Stimulated activated CD4-positive, alpha-beta T cell treated with anti-CD3 and anti-CD28 coated beads, TNF-alpha, amount 100 ng/mL, for 24 hours (primary cell): ENCODE measurements at regions not wholly inside any gene's neighbourhood (a gene's known extent, or its start where the extent isn't known, plus 50 kb on each side); places are given as distances from the start of the nearest gene placed in this dataset.
"Not testable (repeated sequence)": the region's sequence is repeated elsewhere in the genome, so short reads cannot be mapped to it uniquely, and the experiment has no call there.

Experiments
- DNase-seq, 3 experiments: peaks; one replicate each; pipeline ENCODE4 v3.0.0-alpha.2; 2020; ENCODE audit warnings: low read depth in 3 of 3

DNA sequence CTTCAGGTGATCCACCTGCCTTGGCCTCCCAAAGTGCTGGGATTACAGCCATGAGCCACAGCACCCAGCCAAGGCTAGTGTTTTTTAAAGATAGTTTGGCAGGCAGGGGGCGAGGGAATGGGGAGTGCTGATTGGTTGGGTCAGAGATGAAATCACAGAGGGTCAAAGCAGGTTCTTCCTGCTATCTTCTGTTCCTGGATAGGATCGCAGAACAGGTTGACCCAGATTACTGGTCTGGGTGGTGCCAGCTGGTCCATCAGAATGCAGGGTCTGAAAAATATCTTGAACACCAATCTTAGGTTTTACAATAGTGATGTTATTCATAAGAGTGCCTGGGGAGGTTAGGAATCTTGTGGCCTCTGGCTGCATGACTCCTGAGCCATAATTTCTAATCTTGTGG is 272.2 kb downstream of the CD83 start:
- DNase-seq: not testable (repeated sequence)

DNA sequence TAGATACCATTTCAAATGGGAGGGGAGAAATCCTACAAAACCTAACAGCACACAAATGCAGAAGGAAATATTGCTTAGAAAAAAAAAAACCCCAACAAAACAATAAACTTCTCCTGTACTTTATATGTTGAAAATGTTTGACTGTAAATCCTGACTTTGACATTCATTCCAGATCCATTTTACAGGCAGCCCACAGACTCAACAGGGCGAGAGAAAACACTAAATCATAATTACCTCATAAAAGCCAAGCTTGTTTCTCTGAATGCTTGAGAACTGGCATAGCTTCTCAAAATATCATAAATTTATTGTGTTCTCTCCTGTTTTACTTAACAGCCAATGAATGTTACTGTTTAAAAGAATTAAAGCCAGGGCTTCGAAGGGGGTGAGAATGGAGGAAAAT is 273.2 kb downstream of the CD83 start:
- no peak for DNase-seq

DNA sequence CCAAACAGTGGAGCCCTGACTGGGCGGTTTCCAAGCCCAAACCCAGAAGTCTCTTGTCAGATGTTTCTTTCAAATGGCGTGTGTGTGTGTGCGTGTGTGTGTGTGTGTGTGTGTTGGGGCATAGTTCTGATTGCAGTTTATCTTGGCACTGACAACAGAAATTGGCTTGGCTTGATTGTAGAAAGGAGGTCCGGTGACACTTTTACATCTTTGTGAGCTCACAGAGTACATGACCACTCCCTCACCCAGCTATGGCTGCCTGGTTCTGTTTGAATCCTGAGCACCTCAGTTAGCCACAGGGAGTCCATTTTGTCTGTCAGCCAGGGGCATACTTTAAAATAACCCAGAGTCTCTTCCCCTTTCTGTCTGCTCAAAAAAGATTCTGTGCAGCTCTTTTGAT is 276.3 kb downstream of the CD83 start:
- no peak for DNase-seq

DNA sequence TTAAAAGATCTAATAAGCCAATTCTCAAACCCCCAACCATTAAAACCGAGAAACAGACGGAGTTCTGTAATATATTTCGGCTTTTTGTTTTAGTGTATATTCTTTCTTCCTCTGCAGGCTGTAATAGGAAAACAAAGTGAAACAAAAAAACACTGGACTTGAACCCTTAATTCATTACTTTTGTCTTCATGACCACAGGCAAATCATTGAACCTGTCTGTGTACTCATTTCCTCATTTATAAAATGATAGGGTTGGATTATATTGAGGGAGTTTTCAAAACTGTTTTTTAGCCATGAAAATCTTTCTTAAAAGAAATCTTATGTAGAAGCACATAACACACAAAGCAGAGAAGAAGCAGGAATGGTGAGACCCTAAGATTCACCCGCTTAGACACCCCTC is 278.8 kb downstream of the CD83 start:
- DNase-seq: no peak

DNA sequence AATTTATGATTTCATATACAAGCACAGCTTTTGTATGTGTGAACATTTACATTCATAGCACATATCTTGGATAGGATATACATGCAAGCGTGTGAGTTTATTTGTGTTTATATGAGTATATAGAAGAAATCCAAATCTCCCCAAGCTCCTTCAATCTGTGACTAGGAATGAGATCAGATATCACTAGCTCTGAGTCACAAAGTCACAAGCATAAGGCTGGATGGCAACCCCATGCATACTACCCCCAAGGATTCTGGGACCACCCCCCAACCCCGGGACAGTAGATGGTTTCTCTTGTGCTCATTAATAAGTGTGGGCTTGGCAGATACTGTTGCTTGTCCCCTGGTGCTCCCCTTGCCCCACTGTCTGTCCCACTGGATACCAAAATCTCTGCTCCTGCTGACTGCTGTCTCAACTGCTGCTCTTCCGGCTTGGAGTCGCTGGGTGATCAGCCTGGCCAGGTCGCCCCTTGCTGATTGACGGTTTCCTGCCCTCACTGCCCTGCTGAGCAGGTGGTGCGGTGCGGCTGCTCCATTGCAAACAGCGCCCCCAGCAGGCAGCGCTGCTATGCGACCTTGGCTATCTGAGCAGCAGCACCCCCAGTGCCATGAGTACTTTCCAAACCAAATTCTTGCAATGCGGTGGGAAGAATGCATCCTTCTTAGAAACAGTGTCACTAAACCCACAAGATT is 279.4 kb downstream of the CD83 start:
- DNase-seq: peak in 1 of 3 experiments; percentile 6

DNA sequence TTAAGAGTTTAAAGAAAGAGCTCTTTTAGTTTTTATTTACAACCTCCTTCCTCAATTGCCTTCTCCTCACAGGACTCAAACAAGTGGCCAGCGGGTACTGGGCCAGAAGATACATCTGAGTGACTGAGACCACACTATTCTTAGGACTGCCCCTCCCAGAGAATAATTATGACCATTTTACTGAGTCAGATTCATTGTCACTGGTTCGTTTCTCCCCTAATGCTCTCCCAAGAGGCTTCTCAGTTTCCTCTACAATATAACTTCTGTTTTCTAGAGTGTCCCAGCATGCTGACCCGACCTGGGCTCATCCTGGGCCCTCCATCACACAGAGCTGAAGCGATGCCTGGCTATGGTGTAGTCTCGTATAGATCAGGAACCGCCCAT is 279.9 kb downstream of the CD83 start:
- no peak for DNase-seq

DNA sequence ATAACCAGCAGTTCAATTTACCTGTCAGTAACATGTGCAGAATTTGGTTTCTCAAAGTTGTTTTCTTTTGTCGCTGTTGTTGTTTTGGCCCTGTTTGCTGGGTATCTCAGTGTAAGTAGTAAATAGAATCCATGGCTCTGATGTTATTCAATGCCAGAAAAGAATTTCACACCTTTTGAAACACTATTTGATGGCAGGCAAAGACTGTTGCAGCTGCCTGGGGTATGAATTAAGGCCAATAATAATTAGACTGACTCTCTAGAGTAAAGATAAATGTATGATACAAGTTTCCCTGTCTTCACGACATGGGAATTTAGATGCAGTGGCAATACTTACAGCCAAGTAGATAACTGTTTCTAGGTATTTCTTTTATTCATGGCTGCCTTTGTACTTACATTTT is 281.4 kb downstream of the CD83 start:
- DNase-seq: no peak

DNA sequence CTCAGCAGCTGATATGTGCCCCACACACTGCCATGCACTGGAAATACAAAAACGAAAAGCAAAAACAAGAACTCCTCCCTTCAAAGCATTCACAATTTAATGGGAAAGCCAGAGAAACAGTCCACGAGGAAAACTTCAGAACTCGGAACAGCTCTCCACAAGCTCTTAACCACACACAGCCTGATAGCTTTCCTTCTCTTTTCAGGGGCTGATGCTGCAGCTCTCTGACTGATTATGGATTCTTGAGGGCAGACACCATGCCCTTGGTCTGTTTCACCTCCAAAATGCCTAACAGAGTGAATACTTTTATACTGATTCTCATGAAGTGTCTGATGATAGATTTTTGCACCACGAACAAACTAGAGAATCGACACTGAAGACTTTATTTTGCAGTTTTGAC is 282.1 kb downstream of the CD83 start:
- no peak for DNase-seq

DNA sequence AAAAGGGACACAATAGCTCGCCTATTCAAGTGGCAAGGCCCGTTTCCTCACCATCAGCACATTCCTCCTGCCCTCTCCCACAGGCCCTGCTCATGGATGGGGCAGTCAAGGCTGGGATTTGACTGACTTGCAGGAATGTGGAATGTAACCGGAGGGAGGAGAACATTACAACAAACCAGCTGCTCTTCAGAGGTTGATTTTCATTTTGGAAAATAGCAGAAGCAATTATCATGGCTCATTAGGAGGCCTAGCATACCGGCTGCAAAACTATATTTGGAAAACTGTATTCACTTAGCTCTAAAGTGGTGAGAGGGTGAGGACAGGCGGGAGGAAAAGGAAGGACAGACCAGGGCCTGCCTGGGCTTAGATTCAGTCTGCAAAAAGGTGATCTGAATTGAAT is 283.7 kb downstream of the CD83 start:
- no peak for DNase-seq

DNA sequence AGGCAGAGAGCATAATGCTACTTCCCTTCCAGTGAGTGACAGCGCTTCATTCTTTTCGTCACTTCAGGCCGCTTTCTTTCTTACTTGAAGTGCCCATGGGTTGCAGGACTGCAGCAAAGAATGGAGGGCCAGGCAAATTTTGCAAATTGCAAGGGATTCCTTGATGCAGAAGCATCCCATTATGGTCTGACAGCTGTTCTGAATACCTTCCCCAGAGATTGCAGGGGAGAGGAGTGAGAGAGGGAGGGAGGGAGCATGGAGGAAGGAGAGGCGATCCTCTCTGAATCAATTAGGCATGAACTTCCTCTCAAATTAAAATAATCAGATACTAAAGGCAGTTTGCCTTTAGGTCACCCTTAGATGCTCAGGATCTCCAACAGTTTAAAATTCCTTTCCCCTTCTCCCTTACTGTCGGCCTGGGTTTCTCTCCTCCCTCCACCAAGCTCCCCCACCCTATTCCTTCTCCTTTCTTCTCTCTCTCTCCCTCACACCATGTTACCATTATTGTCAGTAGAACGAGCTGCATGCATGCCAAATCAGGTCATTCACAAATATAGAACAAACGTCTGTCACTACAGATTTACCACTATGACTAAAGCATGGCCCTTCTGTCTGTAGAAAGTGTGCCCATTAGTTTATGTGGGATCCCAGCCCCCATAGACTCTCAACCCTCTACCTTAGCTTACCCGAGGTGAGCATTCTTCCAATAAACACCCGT is 289.2 kb downstream of the CD83 start:
- DNase-seq: no peak

DNA sequence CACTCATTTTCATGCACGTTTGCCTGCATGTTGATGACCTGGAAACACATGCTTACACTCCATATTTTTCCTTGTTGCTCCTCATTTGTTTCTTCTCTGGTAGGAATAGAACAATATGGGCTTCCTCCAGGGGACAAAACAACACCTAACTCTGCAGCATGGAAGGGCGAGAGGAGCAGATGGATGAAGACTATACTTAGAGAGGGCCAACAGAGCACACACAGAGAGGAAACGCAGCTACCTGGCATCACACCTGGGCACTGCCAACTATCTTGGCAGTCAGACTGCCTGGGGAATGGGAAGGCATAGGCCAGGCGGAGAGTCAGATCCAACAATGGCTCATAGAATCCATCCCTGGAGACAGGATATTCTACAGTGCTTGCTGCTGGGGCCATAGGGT is 290.9 kb downstream of the CD83 start:
- no peak for DNase-seq

DNA sequence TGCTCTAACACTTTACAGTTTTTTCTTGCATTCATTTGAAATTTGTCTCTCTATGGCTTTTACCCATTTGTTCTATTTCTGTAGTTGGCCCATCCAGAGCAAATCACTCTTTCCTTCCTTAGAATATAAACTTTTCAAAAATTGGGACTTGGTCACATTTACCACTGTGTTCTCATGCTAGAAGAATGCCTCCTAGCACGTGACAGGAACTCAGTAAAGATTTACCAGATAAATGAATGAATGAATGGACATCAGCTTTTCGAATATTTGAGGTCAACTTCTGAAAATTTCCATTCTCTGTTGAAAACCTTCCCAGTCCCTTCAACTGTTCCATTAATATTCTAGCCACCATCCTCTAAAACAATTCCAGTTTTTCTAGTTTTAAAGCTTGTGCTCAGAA is 294.5 kb downstream of the CD83 start:
- DNase-seq: no peak

DNA sequence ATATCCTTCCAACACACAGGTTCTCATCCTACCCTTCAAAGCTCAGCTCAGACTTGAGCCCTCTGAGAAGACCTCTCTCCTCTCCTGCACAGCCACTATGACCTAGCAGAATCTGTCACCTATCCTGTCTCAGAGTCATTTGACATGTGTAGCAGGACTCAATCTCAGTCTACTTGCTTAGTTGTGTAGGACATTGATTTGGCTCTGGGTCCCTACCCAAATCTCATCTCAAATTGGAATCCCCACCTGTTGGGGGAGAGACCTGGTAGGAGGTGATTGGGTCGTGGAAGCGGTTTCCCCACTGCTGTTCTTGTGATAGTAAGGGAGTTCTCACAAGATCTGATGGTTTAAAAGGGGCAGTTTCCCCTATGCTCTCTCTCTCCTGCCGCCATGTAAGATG is 297.9 kb downstream of the CD83 start:
- DNase-seq: no peak

DNA sequence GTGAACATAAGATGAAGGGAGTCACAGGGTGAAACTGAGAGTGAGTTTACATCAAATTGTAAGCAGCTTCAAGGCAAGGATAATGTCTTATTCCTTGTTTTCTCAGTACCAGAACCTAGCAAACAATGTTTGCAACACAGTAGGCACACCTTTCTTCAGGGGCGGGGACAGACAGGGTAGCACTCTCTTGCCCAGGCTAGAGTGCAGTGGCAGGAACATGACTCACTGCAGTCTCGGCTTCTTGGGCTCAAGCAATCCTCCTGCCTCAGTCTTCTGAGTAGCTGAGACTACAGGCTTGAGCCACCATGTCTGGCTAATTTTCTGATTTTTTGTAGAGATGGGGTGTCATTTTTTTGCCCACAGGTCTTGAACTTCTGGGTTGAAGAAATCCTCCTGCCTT is 299.8 kb downstream of the CD83 start:
- no peak for DNase-seq

DNA sequence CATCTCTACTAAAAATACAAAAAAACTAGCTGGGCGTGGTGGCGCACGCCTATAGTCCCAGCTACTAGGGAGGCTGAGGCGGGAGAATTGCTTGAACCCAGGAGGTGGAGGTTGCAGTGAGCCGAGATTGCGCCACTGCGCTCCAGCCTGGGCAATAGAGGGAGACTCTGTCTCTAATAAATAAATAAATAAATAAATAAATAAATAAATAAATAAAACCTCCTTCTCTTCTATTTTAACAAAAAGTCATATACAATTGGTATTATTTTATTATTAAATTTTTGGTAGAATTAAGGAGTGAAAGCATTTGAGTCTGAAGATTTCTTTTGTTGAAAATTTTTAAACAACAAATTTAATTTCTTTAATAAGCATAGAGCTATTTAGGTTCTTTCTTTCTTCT is 301.7 kb downstream of the CD83 start:
- DNase-seq: not testable (repeated sequence)

DNA sequence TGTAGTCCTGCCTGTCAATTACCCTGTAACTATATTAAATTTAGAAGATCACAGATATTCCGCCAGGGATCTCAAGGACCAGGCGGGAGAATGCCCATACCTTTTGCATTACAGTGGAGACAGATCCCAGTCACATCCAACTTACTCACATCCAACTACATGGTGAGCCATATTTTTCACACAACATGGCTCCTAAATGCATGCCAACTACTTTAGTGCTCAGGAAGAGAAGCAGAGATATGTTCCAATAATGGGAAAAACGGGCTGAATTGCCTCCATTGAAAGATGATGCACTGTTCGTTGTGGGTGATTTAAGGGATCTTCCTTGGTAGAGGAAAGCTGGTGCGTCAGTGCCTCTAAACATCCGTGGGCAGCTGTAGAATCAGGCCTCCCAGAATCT is 304.5 kb downstream of the CD83 start:
- DNase-seq: no peak

DNA sequence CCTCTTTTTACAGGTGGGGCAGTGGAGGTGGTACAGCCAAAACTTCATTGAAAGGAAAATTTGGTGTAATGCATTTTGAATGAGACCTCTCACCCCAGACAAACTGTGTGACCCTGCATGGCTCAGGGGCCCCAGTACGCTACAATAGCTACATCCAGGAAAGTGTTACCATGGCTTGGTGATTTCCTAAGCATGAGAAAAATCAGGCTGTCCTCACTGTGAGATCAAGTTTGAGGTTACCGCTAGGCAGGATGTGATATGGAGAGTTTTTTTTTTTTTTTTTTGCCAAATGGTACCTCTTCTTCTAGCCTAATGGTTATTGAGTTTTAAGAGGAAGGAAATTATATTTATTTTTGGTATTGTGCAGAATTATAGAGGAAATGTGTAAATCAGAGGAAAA is 305.3 kb downstream of the CD83 start:
- DNase-seq: no peak

DNA sequence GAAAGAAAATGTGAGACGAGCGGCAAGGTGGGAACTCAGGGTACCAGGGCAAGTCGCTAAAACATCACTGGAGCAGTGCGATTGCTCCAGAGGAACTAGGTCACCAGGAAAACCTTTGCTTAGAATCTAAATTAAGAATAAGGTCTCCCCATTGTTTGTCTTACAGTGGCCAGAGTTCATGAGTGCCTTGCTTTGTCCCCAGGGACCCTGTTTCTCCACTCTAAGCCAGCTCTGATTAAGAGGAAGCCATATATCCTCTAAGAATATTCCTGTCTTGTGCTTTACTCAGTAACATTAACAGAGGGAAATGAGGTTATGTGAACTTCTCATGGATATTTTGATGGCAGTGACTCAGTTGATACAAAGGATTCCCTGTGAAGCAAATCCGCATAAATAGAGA is 305.8 kb downstream of the CD83 start:
- no peak for DNase-seq

DNA sequence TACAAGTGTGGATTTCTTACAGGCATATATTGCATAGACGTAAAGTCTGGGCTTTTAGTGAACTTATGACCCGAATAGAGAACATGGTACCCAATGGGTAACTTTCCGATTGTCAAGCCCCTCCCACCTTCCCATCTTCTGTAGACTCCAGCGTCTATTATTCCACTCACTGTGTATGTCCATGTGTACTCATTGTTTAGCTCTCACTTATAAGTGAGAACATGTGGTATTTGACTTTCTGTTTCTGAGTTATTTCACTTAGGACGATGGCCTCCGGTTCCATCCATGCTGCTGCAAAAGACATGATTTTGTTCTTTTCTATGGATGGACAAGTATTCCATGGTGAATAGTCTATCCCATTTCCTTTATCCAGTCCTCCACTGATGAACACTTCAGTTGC is 306.4 kb downstream of the CD83 start:
- no peak for DNase-seq

DNA sequence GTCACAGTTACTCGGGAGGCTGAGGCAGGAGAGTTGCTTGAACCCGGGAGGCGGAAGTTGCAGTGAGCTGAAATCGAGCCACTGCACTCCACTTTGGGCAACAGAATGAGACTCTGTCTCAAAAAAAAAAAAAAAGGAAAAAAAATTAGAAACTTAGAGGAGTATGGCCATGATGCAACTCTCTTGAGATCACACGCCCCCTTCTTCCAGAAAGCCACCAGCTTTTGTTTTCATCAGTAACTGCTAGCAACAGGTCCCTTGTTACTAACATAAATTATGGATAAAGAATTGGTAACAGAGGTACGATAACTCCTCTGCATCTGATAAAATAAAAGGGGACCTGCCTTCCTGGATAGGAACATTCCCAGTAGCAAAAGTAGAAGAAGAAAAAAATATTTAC is 308.2 kb downstream of the CD83 start:
- no peak for DNase-seq

DNA sequence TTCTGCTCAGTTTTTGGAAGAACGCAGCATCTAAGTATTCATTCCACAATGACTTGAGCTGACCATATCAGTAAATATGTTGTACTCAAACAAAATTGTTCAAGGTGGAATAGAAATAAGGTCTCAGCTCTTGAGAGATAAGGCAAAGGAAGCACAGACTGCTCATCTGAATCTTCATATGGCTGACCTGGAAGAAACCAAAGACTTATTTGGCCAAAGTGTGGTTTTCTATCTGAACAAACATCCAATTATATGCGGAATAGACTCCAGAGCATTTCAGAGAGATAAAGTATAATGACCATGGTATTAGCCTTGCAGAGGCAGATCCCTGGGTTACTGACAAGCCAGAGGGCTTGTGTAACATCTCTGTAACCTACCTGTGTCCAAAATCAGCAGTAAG is 308.7 kb downstream of the CD83 start:
- no peak for DNase-seq

DNA sequence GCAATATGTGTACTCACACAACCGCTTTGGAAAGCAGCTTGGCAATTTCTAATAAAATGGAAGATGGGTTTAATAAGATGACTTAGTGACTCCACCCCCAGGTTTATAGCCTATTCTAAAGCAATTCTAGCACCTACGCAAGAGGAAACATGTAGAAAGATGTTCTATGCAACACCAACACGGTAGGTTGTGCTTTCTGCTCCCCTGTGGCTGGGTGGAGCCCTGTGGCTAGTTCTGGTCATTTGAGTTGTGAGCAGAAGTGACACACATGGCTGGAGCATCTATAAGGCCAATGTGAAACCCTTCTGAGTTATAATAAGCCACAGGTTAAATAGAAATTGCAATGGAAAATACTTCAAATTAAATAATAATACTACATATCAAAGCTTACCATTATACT is 310.7 kb downstream of the CD83 start:
- no peak for DNase-seq

DNA sequence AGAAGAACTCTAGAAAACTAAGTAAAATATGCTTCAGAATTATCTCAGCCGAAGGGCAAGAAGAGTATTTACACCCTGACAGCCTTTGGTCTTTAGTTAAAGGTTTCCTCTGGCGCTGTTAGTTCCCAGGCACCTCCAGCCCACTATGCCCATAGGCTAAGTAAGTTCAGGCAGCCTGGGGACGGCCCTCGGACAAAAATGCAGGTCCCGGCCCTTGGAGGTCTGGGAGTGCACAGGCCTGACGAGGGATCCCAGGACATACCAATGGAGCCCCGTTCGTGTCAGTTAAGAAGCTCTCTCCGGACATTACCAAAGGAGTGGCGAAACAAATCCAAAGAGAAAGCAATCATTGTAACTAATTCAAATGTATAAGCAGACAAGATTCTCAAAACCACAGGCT is 311.8 kb downstream of the CD83 start:
- DNase-seq: no peak

DNA sequence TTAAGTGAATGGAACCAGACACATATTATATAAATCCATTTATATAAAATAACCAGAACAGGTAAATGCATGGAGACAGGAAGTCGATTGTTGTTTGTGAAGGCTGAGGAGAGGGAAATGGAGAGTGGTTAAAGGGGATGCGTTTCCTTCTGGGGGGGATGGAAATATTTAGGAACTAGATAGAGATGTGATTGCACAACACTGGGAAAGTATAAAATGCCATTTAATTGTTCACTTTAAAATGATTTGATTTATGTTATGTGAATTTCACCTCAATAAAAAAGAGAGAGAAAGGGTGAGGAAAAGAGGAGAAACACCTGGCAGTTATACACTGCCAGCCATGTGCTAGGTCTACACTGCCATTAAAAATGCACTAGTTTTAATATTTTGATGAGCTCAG is 312.6 kb downstream of the CD83 start:
- DNase-seq: no peak
